ENCODE measurements at regions not wholly inside any gene's neighbourhood (a gene's known extent, or its start where the extent isn't known, plus 50 kb on each side); places are given as distances from the start of the nearest gene placed in this dataset.

DNA sequence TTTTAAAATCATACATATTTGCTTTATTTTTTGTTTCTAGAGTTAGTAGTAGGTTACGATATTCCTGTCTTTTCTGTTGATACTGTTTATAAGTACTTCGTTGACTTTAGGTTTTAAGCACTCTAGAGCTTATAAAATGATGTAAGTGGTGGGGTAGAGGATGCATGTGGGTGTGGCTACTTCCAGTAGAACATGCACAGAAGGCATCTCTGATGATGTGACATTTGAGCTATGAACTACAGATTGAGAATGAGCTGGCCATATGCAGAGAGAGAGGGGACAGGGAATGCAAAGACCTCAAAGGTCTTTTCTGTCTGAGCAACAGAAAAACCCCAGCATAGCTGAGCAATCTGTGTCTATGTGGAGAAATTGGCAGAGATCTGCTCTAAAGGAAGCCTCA, 233.9 kb upstream of the STAC start:
- Histone ChIP-seq H3K27ac (replicated peaks in 1 of 4) (no peak overlapping the region), H3K4me3 (no peak overlapping the region), H3K27me3 (no peaks in the 10 kb centered on the region), H3K36me3 (no peaks in the 10 kb centered on the region), H3K9me3 (no peaks in the 10 kb centered on the region), H3K4me1 (no peaks in the 10 kb centered on the region)
- DNase-seq (ENCODE audit: extremely low spot score): no peak
- intact Hi-C loops (cut with DNase I): no loop called here
- WGBS: 87% methylated on average over 2 of the region's 2 CpGs
- no peak for TF ChIP-seq POLR2A (IDR thresholded peaks at IDR 0.05; ENCODE audit: low read depth)
- no peak for TF ChIP-seq CTCF (IDR thresholded peaks at IDR 0.05)
- no peak for TF ChIP-seq POLR2AphosphoS5 (IDR thresholded peaks at IDR 0.05)
- TF ChIP-seq EP300 (IDR thresholded peaks at IDR 0.05): no peak

GRCh38 chr3:36147934-36148558, 232.3 kb upstream of the STAC start:
- H3K27me3 ChIP-seq: no peaks in the 10 kb centered on the region
- no peak overlapping the region for H3K27ac ChIP-seq (replicated peaks in 1 of 4)
- TF ChIP-seq POLR2A (IDR thresholded peaks at IDR 0.05; ENCODE audit: low read depth): no peak
- TF ChIP-seq EP300 (IDR thresholded peaks at IDR 0.05): no peak
- no peak for TF ChIP-seq CTCF (IDR thresholded peaks at IDR 0.05)
- TF ChIP-seq POLR2AphosphoS5 (IDR thresholded peaks at IDR 0.05): no peak
- intact Hi-C loops (cut with DNase I): no loop called here
- no peak overlapping the region for H3K4me3 ChIP-seq
- no peaks in the 10 kb centered on the region for H3K4me1 ChIP-seq
- WGBS: 86% methylated on average over 11 of the region's 11 CpGs
- DNase-seq (ENCODE audit: extremely low spot score): no peak
- H3K36me3 ChIP-seq: no peaks in the 10 kb centered on the region
- H3K9me3 ChIP-seq: no peaks in the 10 kb centered on the region

GRCh38 chr3:36149447-36149865, 230.8 kb upstream of the STAC start:
- no peaks in the 10 kb centered on the region for H3K4me1 ChIP-seq
- H3K4me3 ChIP-seq: no peak overlapping the region
- DNase-seq (ENCODE audit: extremely low spot score): no peak
- intact Hi-C loops (cut with DNase I): no loop called here
- no peaks in the 10 kb centered on the region for H3K36me3 ChIP-seq
- TF ChIP-seq EP300 (IDR thresholded peaks at IDR 0.05): no peak
- no peak for TF ChIP-seq POLR2A (IDR thresholded peaks at IDR 0.05; ENCODE audit: low read depth)
- no peak for TF ChIP-seq POLR2AphosphoS5 (IDR thresholded peaks at IDR 0.05)
- TF ChIP-seq CTCF (IDR thresholded peaks at IDR 0.05): no peak
- H3K9me3 ChIP-seq: no peaks in the 10 kb centered on the region
- H3K27me3 ChIP-seq: no peaks in the 10 kb centered on the region
- H3K27ac ChIP-seq (replicated peaks in 1 of 4): no peak overlapping the region

- DNase-seq (ENCODE audit: extremely low spot score): no peak
- Histone ChIP-seq H3K27ac (replicated peaks in 1 of 4) (no peak overlapping the region), H3K4me1 (no peaks in the 10 kb centered on the region), H3K36me3 (no peaks in the 10 kb centered on the region), H3K27me3 (no peaks in the 10 kb centered on the region), H3K4me3 (no peak overlapping the region), H3K9me3 (no peaks in the 10 kb centered on the region)
- no peak for TF ChIP-seq EP300 (IDR thresholded peaks at IDR 0.05)
- no peak for TF ChIP-seq CTCF (IDR thresholded peaks at IDR 0.05)
- no peak for TF ChIP-seq POLR2AphosphoS5 (IDR thresholded peaks at IDR 0.05)
- no peak for TF ChIP-seq POLR2A (IDR thresholded peaks at IDR 0.05; ENCODE audit: low read depth)
- intact Hi-C loops (cut with DNase I): no loop called here
These were observed 224.8 kb upstream of the STAC start for GRCh38 chr3:36155515-36155914.

DNA sequence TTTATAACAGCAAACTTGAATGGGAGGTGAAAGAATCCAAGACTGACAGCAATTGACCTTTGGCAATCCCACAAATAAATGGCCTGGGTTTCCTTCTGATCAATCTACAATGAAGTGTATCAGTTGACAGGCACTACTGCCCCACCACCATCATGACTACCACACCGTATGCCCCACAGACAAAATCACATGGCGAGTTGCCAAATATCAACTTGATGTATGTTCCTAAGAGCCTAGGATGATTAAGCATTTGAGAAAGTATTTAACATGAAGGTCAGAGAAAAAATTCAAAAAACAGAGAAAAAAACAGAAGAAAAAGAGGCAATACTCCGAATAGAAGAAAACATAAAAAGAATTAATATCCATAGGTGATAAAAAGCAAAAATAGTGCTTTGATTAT, 215.9 kb upstream of the STAC start:
- no peaks in the 10 kb centered on the region for H3K36me3 ChIP-seq
- intact Hi-C loops (cut with DNase I): no loop called here
- peaks cover 0 to 8% (median 3%) of the 10 kb centered on the region in 4 donors for H3K4me1 ChIP-seq
- TF ChIP-seq POLR2A (IDR thresholded peaks at IDR 0.05; ENCODE audit: low read depth) (no peak), CTCF (IDR thresholded peaks at IDR 0.05) (no peak), EP300 (IDR thresholded peaks at IDR 0.05) (no peak), POLR2AphosphoS5 (IDR thresholded peaks at IDR 0.05) (no peak)
- H3K27me3 ChIP-seq: no peaks in the 10 kb centered on the region
- DNase-seq (ENCODE audit: extremely low spot score): no peak
- no peak overlapping the region for H3K4me3 ChIP-seq
- H3K9me3 ChIP-seq: no peaks in the 10 kb centered on the region
- no peak overlapping the region for H3K27ac ChIP-seq (replicated peaks in 1 of 4)
- 44% methylated on average over 3 of the region's 3 CpGs for WGBS

Measured in esophagus muscularis mucosa (tissue), 4 donors.